OCI-LY1 (cell line): ENCODE measurements at regions not wholly inside any gene's neighbourhood (a gene's known extent, or its start where the extent isn't known, plus 50 kb on each side); places are given as distances from the start of the nearest gene placed in this dataset.

Source experiments
- CTCF ChIP-seq: fragments of 200-600 bp; sonication (generic), shearing (Covaris generic); IDR thresholded peaks from 2 replicates; pipeline ENCODE4 v1.5.1; 2017; ENCODE audit warnings: mild to moderate bottlenecking, antibody characterized with exemption, low read length, moderate library complexity, mixed read lengths
- EZH2 ChIP-seq: fragments of 200-600 bp; sonication (generic), shearing (Covaris generic); IDR thresholded peaks from 2 replicates; pipeline ENCODE4 v1.8.0; 2017; ENCODE audit warnings: borderline replicate concordance, mixed run types, mild to moderate bottlenecking, antibody characterized with exemption, low read length, moderate library complexity, mixed read lengths

GRCh38 chr3:20240154-20240883 is 54.3 kb upstream of the SGO1 start:
- no peak for TF ChIP-seq EZH2
- no peak for TF ChIP-seq CTCF
